ENCODE measurements at regions not wholly inside any gene's neighbourhood (a gene's known extent, or its start where the extent isn't known, plus 50 kb on each side); places are given as distances from the start of the nearest gene placed in this dataset.

- TF ChIP-seq CTCF (IDR thresholded peaks at IDR 0.05) (no peak), REST (IDR thresholded peaks at IDR 0.05; ENCODE audit: insufficient read depth in 1 of 2, low read depth in 2 of 2, low read length in 1 of 2) (no peak), SIN3A (IDR thresholded peaks at IDR 0.05; ENCODE audit: borderline replicate concordance, insufficient read depth, low read depth, low read length) (no peak)
Observed at GRCh38 chr3:170802164-170803151, 67.5 kb downstream of the RPL22L1 start.

All from Panc1 (cell line).